ENCODE measurements at regions not wholly inside any gene's neighbourhood (a gene's known extent, or its start where the extent isn't known, plus 50 kb on each side); places are given as distances from the start of the nearest gene placed in this dataset.

DNA sequence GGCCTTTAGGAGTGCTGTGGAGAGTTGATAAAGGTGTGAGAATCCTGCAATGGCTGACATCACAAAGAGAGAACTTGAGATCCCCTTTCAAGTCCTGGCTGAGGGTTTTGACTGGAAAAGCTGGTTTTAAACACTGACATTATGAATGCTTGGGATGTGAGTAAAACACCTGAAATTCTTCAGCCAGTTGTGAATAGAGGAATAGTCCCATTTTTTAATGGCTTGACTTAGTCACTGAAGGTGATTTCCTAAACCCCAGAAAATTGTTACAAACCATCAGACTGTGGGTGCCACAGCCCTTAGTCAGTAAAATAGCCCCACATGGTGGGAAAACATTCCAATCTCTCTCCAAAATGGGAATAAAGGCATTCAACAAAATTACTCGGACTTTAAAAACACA lies 107.7 kb upstream of the LMO4 start:
- no peak for FAIRE-seq
- DNase-seq (ENCODE audit: insufficient read length, low spot score) = no peak
- TF ChIP-seq POLR2A (IDR thresholded peaks at IDR 0.05; ENCODE audit: low read depth, low read length) = no peak

DNA sequence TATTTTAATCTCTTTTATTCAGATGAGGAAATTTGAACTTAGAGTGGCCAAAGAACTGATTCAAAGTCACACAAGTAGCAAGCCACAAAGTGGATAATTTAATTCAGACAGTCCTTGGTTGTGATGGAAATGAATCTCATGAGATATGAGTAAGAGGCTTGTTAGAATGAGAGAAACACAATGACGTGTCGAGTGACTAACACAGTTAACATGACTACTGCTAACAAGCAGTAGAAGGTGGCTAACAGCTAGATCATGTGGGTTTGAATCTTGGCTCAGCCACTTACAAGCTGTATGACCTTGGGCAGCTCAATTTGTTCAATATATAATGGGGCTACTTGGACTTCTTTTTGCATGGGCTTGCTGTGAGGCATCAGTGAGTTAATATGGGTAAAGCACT lies 104.5 kb upstream of the LMO4 start:
- no peak for TF ChIP-seq POLR2A (IDR thresholded peaks at IDR 0.05; ENCODE audit: low read depth, low read length)
- FAIRE-seq (peak; percentile 98), DNase-seq (ENCODE audit: insufficient read length, low spot score) (peak; percentile 45)

DNA sequence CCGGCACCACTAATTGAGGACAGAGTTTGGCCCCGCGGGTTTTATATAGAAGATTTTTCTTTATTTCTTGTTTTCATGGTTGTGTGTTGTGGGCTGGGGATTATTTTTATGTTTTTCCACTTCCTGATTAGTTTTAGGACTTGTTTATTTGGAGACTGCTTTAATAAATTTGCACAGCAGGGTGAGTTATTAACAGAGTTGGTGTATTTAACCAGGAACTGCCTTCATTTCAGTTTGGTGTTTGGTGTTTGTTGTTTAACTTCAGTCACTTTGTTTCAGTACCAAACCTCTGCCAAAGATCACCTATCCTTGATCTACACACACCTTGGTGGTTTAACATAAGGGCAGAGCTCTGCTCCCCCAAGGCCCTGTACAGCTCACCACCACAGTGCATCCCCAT lies 103.5 kb upstream of the LMO4 start:
- no peak for DNase-seq (ENCODE audit: insufficient read length, low spot score)
- no peak for FAIRE-seq
- no peak for TF ChIP-seq POLR2A (IDR thresholded peaks at IDR 0.05; ENCODE audit: low read depth, low read length)

DNA sequence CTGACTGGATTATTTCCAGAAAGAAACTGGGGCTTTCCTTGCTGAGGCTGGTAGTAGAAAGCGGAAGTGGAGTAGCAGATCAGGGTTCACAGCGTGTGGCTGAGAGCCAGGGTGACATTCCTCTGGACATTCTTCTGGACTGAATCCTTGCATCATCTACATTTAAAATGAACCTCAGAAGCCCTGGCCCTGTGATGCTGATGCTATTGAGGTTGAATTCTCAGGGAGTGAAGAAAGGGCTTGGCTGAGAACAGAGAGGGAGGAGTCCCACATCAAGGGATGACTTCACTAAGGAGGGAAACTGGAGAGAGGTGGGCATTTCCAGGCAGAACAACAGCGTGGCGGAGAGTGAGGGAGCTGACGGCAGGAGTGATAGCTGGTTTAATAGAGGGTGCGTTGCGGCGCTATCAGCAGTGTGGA lies 102.3 kb upstream of the LMO4 start:
- FAIRE-seq (peak; percentile 99), DNase-seq (ENCODE audit: insufficient read length, low spot score) (peak; percentile 78)
- peak; percentile 38; the same call in 1 of the 2 replicates for TF ChIP-seq POLR2A (IDR thresholded peaks at IDR 0.05; ENCODE audit: low read depth, low read length)

DNA sequence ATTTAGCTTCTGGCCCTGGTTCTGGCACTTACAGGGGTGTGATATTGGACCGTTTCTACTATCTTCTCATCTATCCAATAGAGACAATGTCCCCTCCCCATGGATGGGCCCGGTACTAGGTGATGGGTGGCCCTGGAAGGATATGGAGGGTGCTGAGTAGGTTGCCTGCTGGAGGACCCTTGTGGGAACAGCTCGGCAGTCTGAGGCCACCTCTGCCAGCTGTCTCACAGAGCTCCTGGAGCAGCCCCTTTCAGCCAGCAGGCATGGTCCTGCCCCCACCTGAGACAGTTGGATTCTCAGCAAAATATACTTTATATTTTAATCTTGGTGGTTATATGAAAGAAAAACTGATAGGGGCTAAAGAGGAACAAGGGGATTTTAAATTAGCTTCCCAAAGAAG lies 101.0 kb upstream of the LMO4 start:
- no peak for DNase-seq (ENCODE audit: insufficient read length, low spot score)
- no peak for TF ChIP-seq POLR2A (IDR thresholded peaks at IDR 0.05; ENCODE audit: low read depth, low read length)
- no peak for FAIRE-seq

DNA sequence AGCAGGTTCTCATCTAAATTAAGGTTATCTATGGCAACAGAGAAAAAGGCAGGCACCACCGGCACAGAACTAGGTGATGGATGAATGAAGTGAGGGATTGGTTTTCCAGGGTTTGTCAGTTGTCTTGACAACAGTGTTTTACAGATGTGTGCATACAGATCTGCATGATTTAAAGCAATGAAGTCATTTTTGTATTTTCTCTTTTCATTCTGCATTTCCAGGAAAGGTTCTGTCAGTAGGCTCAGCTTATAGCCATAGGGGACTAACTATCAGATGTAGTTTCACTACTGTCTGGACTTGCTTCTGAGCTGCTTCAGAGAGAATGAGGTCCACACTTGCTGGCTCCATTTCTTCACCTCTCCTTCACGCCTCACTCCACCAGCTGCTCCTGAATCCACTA lies 98.2 kb upstream of the LMO4 start:
- TF ChIP-seq POLR2A (IDR thresholded peaks at IDR 0.05; ENCODE audit: low read depth, low read length) = no peak
- DNase-seq (ENCODE audit: insufficient read length, low spot score) (no peak), FAIRE-seq (no peak)

DNA sequence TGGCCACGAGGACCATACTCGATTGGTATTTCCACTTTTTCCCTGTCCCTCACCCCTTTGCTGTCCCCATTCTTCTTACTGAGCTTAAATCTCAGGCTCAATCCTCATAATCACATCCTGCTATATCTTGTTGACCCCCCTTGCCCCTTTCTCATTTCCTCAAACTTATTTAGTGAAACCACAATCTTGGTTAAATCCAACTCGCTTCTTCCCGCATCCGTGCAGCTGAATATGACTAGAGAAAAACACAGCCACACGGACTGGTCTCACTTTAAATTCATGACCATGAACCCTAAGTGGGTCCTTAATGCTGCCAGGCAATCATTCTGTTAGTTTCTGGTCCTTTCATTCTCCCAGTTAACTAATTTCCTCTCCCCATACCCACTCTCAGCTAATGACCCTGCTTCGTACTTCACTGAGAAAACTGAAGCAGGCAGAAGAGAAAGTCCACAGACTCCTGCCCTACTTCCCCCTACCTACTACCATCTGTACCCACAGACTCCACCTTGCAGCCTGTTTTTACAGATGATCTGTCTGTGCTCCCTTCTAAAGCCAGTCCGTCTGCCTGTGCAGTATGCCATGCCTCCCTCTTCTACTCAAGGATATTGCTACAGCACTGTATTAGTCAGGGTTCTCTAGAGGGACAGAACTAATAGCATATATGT lies 96.8 kb upstream of the LMO4 start:
- FAIRE-seq (no peak), DNase-seq (ENCODE audit: insufficient read length, low spot score) (no peak)
- TF ChIP-seq POLR2A (IDR thresholded peaks at IDR 0.05; ENCODE audit: low read depth, low read length) = no peak

DNA sequence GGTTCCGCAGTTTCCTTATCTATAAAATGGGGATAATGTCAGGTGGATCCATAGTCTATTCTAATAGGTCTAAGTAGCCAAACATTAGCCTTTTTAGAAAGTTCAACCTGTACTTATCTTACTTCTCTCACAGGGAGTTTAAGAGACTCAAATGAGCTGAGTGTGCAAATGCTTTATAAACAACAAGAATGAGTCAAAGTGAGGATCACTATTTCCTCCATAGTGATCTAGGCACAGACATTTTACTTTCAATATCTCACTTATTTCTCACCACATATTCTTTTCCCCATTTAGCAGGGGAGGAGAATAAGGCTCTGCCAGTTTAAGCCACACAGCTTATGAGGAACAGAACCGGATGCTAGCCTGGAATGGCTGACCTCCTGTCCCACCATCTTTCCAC lies 92.1 kb upstream of the LMO4 start:
- no peak for TF ChIP-seq POLR2A (IDR thresholded peaks at IDR 0.05; ENCODE audit: low read depth, low read length)
- no peak for DNase-seq (ENCODE audit: insufficient read length, low spot score)
- FAIRE-seq = no peak

DNA sequence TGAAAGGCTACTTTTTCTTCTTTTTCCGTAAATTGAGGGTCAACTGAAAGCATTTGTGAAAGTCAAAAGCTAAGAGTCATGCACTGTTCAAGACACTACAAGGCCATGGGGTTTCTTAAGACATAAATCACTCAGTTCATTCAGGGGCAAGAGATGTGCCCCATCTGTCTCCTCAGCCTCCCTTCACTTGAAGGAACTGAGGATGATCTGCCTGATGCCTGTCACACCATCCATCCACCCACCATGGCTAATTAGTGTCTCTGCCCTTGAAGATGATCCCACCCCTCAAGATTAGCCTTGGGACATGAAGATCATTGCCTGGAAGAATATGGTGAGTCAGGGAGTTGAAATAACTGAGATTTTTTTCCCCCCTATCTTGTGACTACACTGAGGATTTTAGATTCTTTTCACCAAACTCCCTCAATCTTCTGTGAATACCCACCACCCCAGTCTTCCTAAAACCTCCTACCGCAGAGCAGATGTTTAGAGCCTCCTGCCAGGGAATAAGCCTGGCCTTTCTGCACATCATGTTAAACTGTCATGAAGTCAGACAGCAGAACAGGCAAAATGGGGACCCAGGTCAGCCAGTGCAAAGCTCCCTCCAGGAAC lies 88.6 kb upstream of the LMO4 start:
- FAIRE-seq (no peak), DNase-seq (ENCODE audit: insufficient read length, low spot score) (no peak)

DNA sequence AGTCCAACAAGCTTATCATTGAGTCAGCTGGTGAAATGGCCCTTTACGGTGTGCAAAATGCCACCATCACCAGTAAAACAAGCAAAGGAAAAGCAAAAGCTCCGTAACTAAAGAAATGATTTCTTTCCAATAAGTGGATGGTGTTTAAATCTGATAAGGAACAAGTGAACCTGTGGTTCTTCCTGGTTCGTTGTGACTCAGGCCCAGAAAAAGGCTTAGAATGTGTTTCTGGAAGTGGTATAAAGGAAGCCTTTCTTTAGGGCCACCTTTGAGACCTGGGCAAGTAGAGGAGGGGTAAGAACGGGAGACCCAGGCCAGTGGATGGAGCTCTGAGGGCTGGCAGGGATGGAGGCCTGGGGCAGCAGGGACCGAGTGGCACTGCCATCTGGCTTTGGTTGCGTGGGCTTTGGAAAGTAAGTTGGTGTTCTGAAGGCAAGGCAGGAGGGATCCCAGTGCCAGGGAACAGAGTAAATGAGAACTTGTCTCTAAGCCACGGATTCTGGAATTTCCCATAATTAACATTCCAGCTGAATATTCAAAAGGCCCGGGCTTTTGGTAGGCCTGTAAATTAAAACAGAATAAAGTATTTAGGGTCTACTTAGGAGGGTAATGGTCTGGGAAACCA lies 87.9 kb upstream of the LMO4 start:
- TF ChIP-seq POLR2A (IDR thresholded peaks at IDR 0.05; ENCODE audit: low read depth, low read length) = no peak
- FAIRE-seq (no peak), DNase-seq (ENCODE audit: insufficient read length, low spot score) (no peak)

More for the DNA sequence above, 88.6 kb upstream of the LMO4 start:
- TF ChIP-seq POLR2A (IDR thresholded peaks at IDR 0.05; ENCODE audit: low read depth, low read length) = no peak

DNA sequence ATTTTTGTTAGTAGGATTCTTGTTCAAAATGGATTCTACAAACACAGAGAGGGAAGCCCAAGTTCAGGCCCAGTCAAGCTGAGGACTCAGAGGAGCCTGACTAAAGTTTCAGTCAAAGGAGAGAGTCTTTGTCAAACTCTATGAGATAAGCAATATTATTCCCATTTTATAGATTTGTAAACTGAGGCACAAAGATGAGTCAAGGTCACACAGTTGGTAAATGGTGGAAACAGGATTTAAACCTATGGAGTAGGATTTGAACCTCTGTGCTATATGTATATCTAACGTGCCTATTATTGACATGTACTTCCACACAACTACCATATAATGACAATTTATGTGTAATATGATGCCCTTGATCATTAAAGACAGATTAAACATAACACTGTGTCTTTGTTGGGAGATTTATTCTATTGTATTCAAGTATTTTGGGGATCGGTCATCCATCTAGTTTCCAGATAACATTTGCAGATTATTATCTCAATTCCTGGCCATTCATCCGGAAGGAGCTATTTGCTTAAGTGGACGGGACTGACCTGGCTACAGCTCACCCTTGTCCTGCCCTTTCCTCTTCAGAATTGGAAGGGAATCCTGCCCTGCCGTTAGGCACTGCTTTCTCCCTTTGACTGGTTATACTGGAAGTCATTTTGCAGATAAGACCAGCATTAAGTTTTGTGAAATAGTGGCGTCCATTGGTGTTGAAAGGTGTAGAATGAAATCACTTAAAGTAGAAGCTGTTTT lies 86.1 kb upstream of the LMO4 start:
- FAIRE-seq = no peak
- TF ChIP-seq POLR2A (IDR thresholded peaks at IDR 0.05; ENCODE audit: low read depth, low read length) = no peak
- DNase-seq (ENCODE audit: insufficient read length, low spot score) = no peak

DNA sequence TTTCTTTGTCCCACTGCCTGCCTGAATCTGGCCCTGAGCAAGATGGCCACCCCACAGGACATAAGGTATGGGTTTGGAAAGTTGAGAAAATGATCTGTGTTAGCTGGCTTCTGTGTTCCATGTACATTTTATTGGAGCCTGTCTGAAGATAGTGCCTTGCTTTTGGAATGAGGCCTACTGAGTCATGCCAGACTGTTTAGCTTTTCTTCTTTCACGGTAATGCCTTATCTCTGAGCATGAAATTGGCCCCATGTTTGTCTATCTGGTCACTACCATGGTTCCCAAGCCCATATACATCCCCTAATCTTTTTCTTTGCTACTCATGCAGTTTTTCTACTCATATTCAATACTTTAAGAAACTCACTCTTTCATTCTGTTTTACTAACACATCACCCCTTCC lies 85.1 kb upstream of the LMO4 start:
- FAIRE-seq (no peak), DNase-seq (ENCODE audit: insufficient read length, low spot score) (no peak)
- no peak for TF ChIP-seq POLR2A (IDR thresholded peaks at IDR 0.05; ENCODE audit: low read depth, low read length)

DNA sequence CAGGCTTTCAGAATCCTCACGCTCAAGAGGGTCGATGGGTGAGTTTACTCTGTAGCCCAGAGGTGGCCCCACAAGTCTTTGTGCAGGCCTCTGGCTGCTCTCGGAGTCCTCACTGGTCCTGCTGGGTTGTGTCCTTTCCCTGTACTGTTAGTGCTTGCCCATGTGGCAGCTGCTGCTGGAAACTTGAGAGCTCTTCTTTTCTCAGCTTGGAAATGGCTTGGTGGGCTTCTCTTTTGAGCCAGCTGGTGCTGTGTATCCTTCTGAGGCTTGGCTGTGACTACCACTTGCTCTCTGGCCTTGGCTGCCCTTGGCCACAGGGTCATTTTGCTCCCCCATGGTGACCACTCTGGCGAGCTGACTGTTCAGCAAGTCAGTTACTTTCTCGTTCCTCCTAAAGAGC lies 82.2 kb upstream of the LMO4 start:
- DNase-seq (ENCODE audit: insufficient read length, low spot score) (no peak), FAIRE-seq (no peak)
- TF ChIP-seq POLR2A (IDR thresholded peaks at IDR 0.05; ENCODE audit: low read depth, low read length) = no peak

DNA sequence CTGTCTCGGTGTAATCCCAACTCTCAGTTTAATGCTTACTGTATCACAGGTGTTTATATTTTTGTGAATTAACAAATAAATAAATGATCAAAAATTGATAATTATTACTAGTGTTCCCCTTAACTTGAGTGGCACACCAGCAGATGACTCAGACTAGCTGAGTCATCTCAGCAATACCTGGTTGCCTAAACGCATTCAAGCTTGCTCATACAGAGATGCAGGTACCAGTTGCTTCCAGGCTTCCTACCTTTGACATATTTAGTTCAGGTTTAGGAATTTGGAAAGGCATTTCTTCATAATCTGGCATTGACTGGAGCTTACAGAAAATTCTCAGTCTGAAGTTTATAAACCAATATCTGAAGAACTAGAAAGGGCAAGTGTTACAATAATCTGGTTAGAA lies 78.9 kb upstream of the LMO4 start:
- DNase-seq (ENCODE audit: insufficient read length, low spot score) (no peak), FAIRE-seq (no peak)
- TF ChIP-seq POLR2A (IDR thresholded peaks at IDR 0.05; ENCODE audit: low read depth, low read length) = no peak
